ENCODE measurements at regions not wholly inside any gene's neighbourhood (a gene's known extent, or its start where the extent isn't known, plus 50 kb on each side); places are given as distances from the start of the nearest gene placed in this dataset.
"Not testable (repeated sequence)": the region's sequence is repeated elsewhere in the genome, so short reads cannot be mapped to it uniquely, and the experiment has no call there.

DNA sequence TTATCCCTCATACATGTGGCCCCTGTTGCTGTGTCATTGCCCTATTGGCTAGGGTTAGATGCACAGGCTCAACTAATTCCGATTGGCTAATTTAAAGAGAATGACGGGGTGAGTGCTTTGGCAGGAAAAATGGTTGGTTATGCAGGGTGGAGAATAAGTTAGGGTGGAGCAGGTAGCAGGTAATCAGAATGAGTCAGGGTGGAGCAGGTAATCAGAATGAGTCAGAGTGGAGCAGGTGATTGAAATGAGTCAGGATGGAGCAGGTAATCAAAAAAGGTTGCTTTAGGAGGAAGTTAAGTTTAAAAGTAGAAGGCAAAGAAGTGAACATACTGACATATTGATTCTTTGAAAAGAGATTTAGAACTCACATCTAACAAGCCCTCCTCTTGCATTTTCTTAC lies 513.5 kb downstream of the EDEM1 start:
- TF ChIP-seq CTCF (conservative IDR thresholded peaks at IDR 0.05); ZFX (IDR thresholded peaks at IDR 0.05): not testable (repeated sequence)
